ENCODE measurements at regions not wholly inside any gene's neighbourhood (a gene's known extent, or its start where the extent isn't known, plus 50 kb on each side); places are given as distances from the start of the nearest gene placed in this dataset.

- Histone ChIP-seq H3K27me3 (replicated peaks in 1 of 7) (no peaks in the 10 kb centered on the region), H3K4me3 (no peak overlapping the region), H3K27ac (no peak overlapping the region), H3K36me3 (no peaks in the 10 kb centered on the region), H3K4me1 (no peaks in the 10 kb centered on the region), H3K9me3 (peaks cover 0 to 5% (median 2%) of the 10 kb centered on the region in 8 donors)
- WGBS, 5 donors: 70 to 80% (median 77%) methylated on average over 10 of the region's 10 CpGs
- DNase-seq: no peak
- intact Hi-C loops (cut with DNase I; ENCODE audit: low total_unique reads): no loop called here
- TF ChIP-seq CTCF (IDR thresholded peaks at IDR 0.05 in 8 of 11, conservative IDR thresholded peaks at IDR 0.05 in 3 of 11) (no peak), POLR2AphosphoS5 (IDR thresholded peaks at IDR 0.05) (no peak), POLR2A (IDR thresholded peaks at IDR 0.05) (no peak)
These were observed 294.3 kb downstream of the CDC5L start for GRCh38 chr6:44681761-44682160.

- DNase-seq: no peak
- Histone ChIP-seq H3K36me3 (no peaks in the 10 kb centered on the region), H3K9me3 (peaks cover 0 to 11% (median 7%) of the 10 kb centered on the region in 8 donors), H3K4me3 (no peak overlapping the region), H3K27me3 (replicated peaks in 1 of 7) (no peaks in the 10 kb centered on the region), H3K27ac (no peak overlapping the region), H3K4me1 (no peaks in the 10 kb centered on the region)
- TF ChIP-seq POLR2A (IDR thresholded peaks at IDR 0.05): no peak
- TF ChIP-seq POLR2AphosphoS5 (IDR thresholded peaks at IDR 0.05): no peak
- no peak for TF ChIP-seq CTCF (IDR thresholded peaks at IDR 0.05 in 8 of 11, conservative IDR thresholded peaks at IDR 0.05 in 3 of 11)
- WGBS, 5 donors: 51 to 71% (median 61%) methylated on average over 6 of the region's 6 CpGs
- intact Hi-C loops (cut with DNase I; ENCODE audit: low total_unique reads): no loop called here
These were observed 294.8 kb downstream of the CDC5L start for GRCh38 chr6:44682280-44682679.

- DNase-seq: no peak
- TF ChIP-seq POLR2AphosphoS5 (IDR thresholded peaks at IDR 0.05) (no peak), POLR2A (IDR thresholded peaks at IDR 0.05) (no peak)
- 84 to 90% (median 85%) methylated on average over 13 of the region's 13 CpGs for WGBS, 5 donors
- Histone ChIP-seq H3K4me1 (no peaks in the 10 kb centered on the region), H3K9me3 (peaks cover 0 to 20% (median 12%) of the 10 kb centered on the region in 8 donors), H3K4me3 (no peak overlapping the region), H3K36me3 (no peaks in the 10 kb centered on the region), H3K27me3 (replicated peaks in 1 of 7) (no peaks in the 10 kb centered on the region), H3K27ac (no peak overlapping the region)
- intact Hi-C loops (cut with DNase I; ENCODE audit: low total_unique reads): no loop called here
These were observed 295.7 kb downstream of the CDC5L start for GRCh38 chr6:44682987-44683779.

GRCh38 chr6:44685213-44685612 is 297.7 kb downstream of the CDC5L start:
- H3K9me3 ChIP-seq: peaks cover 0 to 26% (median 16%) of the 10 kb centered on the region in 8 donors
- no peak overlapping the region for H3K27ac ChIP-seq
- intact Hi-C loops (cut with DNase I; ENCODE audit: low total_unique reads): no loop called here
- H3K36me3 ChIP-seq: no peaks in the 10 kb centered on the region
- no peaks in the 10 kb centered on the region for H3K27me3 ChIP-seq (replicated peaks in 1 of 7)
- no peak overlapping the region for H3K4me3 ChIP-seq
- no peaks in the 10 kb centered on the region for H3K4me1 ChIP-seq
- TF ChIP-seq CTCF (IDR thresholded peaks at IDR 0.05 in 8 of 11, conservative IDR thresholded peaks at IDR 0.05 in 3 of 11): no peak
- no peak for TF ChIP-seq POLR2A (IDR thresholded peaks at IDR 0.05)
- no peak for TF ChIP-seq POLR2AphosphoS5 (IDR thresholded peaks at IDR 0.05)
- DNase-seq: no peak
- 84 to 96% (median 88%) methylated on average over 2 of the region's 2 CpGs for WGBS, 5 donors
